Karpas-422 (cell line): ENCODE measurements at regions not wholly inside any gene's neighbourhood (a gene's known extent, or its start where the extent isn't known, plus 50 kb on each side); places are given as distances from the start of the nearest gene placed in this dataset.

Experiments
- DNase-seq: peaks from one replicate; pipeline ENCODE4 v3.0.0-alpha.2; 2015
- H2AFZ ChIP-seq: fragments of 200-600 bp; sonication (generic); 2 replicates; pipeline ENCODE4 v1.6.1; 2014; ENCODE audit warnings: antibody characterized with exemption, low read length, mixed read lengths
- H3K27ac ChIP-seq: fragments of 200-600 bp; sonication (generic); 2 replicates; pipeline ENCODE4 v1.5.1; 2014; ENCODE audit warnings: mild to moderate bottlenecking, low read length, moderate library complexity
- H3K27me3 ChIP-seq: fragments of 200-600 bp; sonication (generic); 2 replicates; pipeline ENCODE4 v1.6.1; 2014; ENCODE audit warnings: low read length, mixed read lengths
- H3K36me3 ChIP-seq: fragments of 200-600 bp; sonication (generic); 2 replicates; pipeline ENCODE4 v1.6.1; 2014; ENCODE audit warnings: low read length, mixed read lengths; ENCODE audit not compliant: insufficient read depth
- H3K4me1 ChIP-seq: fragments of 200-600 bp; sonication (generic); 2 replicates; pipeline ENCODE4 v1.6.1; 2014; ENCODE audit warnings: mild to moderate bottlenecking, low read length, mixed read lengths
- H3K4me2 ChIP-seq: fragments of 200-600 bp; sonication (generic); 2 replicates; pipeline ENCODE4 v1.6.1; 2014; ENCODE audit warnings: low read length, low read depth, mild to moderate bottlenecking; ENCODE audit not compliant: poor library complexity, severe bottlenecking
- H3K4me3 ChIP-seq: fragments of 200-600 bp; sonication (generic); 2 replicates; pipeline ENCODE4 v1.5.1; 2014; ENCODE audit warnings: mild to moderate bottlenecking, antibody characterized with exemption, low read length, mixed read lengths
- H3K79me2 ChIP-seq: fragments of 200-600 bp; sonication (generic); 2 replicates; pipeline ENCODE4 v1.6.1; 2014; ENCODE audit warnings: mild to moderate bottlenecking, low read length, mixed read lengths
- H3K9ac ChIP-seq: fragments of 200-600 bp; sonication (generic); 2 replicates; pipeline ENCODE4 v1.6.0; 2014; ENCODE audit warnings: low read length
- H3K9me2 ChIP-seq: fragments of 200-600 bp; sonication (generic), shearing (Covaris generic); replicated peaks from 2 replicates; pipeline ENCODE4 v1.6.0; 2014; ENCODE audit warnings: mild to moderate bottlenecking, low read length, moderate library complexity; ENCODE audit not compliant: insufficient read depth
- H3K9me3 ChIP-seq: fragments of 300-700, 200-600 bp; sonication (generic); 2 replicates; pipeline ENCODE4 v1.6.1; 2014; ENCODE audit warnings: low read length, mixed read lengths
- H4K20me1 ChIP-seq: fragments of 200-600 bp; sonication (generic); 2 replicates; pipeline ENCODE4 v1.6.1; 2014; ENCODE audit warnings: mild to moderate bottlenecking, antibody characterized with exemption, low read length, low read depth; ENCODE audit not compliant: insufficient read depth

GRCh38 chr9:107932046-107932445 lies 442.5 kb upstream of the KLF4 start:
- no peaks in the 10 kb centered on the region for H3K9me2 ChIP-seq
- H3K27ac ChIP-seq = no peak overlapping the region
- H3K4me1 ChIP-seq = no peaks in the 10 kb centered on the region
- no peak for DNase-seq
- H3K4me2 ChIP-seq = no peak overlapping the region
- no peak overlapping the region for H3K9ac ChIP-seq
- no peaks in the 10 kb centered on the region for H3K36me3 ChIP-seq
- no peaks in the 10 kb centered on the region for H3K9me3 ChIP-seq
- no peaks in the 10 kb centered on the region for H3K27me3 ChIP-seq
- H4K20me1 ChIP-seq = no peaks in the 10 kb centered on the region
- H2AFZ ChIP-seq = no peak overlapping the region
- H3K4me3 ChIP-seq = no peak overlapping the region
- no peaks in the 10 kb centered on the region for H3K79me2 ChIP-seq

- Histone ChIP-seq H3K9me2 (no peaks in the 10 kb centered on the region), H3K9me3 (no peaks in the 10 kb centered on the region), H3K36me3 (no peaks in the 10 kb centered on the region), H3K9ac (no peak overlapping the region), H3K27me3 (no peaks in the 10 kb centered on the region), H2AFZ (no peak overlapping the region), H3K27ac (no peak overlapping the region), H3K4me2 (no peak overlapping the region), H4K20me1 (no peaks in the 10 kb centered on the region), H3K4me3 (no peak overlapping the region), H3K4me1 (no peaks in the 10 kb centered on the region), H3K79me2 (no peaks in the 10 kb centered on the region)
- DNase-seq = no peak
Measured at GRCh38 chr9:107931071-107931715, 441.6 kb upstream of the KLF4 start.

- H4K20me1 ChIP-seq = no peaks in the 10 kb centered on the region
- H3K9me3 ChIP-seq = no peaks in the 10 kb centered on the region
- no peaks in the 10 kb centered on the region for H3K9me2 ChIP-seq
- H3K36me3 ChIP-seq = no peaks in the 10 kb centered on the region
- no peak for DNase-seq
- no peak overlapping the region for H3K4me2 ChIP-seq
- H3K4me3 ChIP-seq = no peak overlapping the region
- no peaks in the 10 kb centered on the region for H3K79me2 ChIP-seq
- H3K4me1 ChIP-seq = no peaks in the 10 kb centered on the region
- no peak overlapping the region for H2AFZ ChIP-seq
- H3K27ac ChIP-seq = no peak overlapping the region
- no peak overlapping the region for H3K9ac ChIP-seq
- H3K27me3 ChIP-seq = no peaks in the 10 kb centered on the region
Measured at GRCh38 chr9:107929443-107929842, 439.9 kb upstream of the KLF4 start.

- no peaks in the 10 kb centered on the region for H3K27me3 ChIP-seq
- no peaks in the 10 kb centered on the region for H4K20me1 ChIP-seq
- no peaks in the 10 kb centered on the region for H3K36me3 ChIP-seq
- H3K9me3 ChIP-seq = no peaks in the 10 kb centered on the region
- no peaks in the 10 kb centered on the region for H3K9me2 ChIP-seq
- no peak overlapping the region for H3K9ac ChIP-seq
- no peak for DNase-seq
- H3K4me3 ChIP-seq = no peak overlapping the region
- H3K27ac ChIP-seq = no peak overlapping the region
- H3K4me1 ChIP-seq = no peaks in the 10 kb centered on the region
- H3K79me2 ChIP-seq = no peaks in the 10 kb centered on the region
- H3K4me2 ChIP-seq = no peak overlapping the region
- H2AFZ ChIP-seq = no peak overlapping the region
Measured at GRCh38 chr9:107928701-107929371, 439.3 kb upstream of the KLF4 start.

GRCh38 chr9:107927276-107927675 lies 437.7 kb upstream of the KLF4 start:
- Histone ChIP-seq H3K36me3 (no peaks in the 10 kb centered on the region), H4K20me1 (no peaks in the 10 kb centered on the region), H3K4me3 (no peak overlapping the region), H3K27me3 (no peaks in the 10 kb centered on the region), H3K9me3 (no peaks in the 10 kb centered on the region), H3K27ac (no peak overlapping the region), H3K4me2 (no peak overlapping the region), H3K9me2 (no peaks in the 10 kb centered on the region), H3K9ac (no peak overlapping the region), H3K4me1 (no peaks in the 10 kb centered on the region), H2AFZ (no peak overlapping the region), H3K79me2 (no peaks in the 10 kb centered on the region)
- DNase-seq = no peak

- Histone ChIP-seq H3K9ac (no peak overlapping the region), H3K27me3 (no peaks in the 10 kb centered on the region), H3K4me2 (no peak overlapping the region), H2AFZ (no peak overlapping the region), H3K79me2 (no peaks in the 10 kb centered on the region), H3K4me3 (no peak overlapping the region), H3K9me3 (no peaks in the 10 kb centered on the region), H3K9me2 (no peaks in the 10 kb centered on the region), H4K20me1 (no peaks in the 10 kb centered on the region), H3K4me1 (no peaks in the 10 kb centered on the region), H3K27ac (no peak overlapping the region), H3K36me3 (no peaks in the 10 kb centered on the region)
- no peak for DNase-seq
Measured at GRCh38 chr9:107925749-107926297, 436.3 kb upstream of the KLF4 start.

GRCh38 chr9:107922260-107922659 lies 432.7 kb upstream of the KLF4 start:
- Histone ChIP-seq H3K4me2 (no peak overlapping the region), H3K27ac (no peak overlapping the region), H4K20me1 (no peaks in the 10 kb centered on the region), H3K79me2 (no peaks in the 10 kb centered on the region), H3K4me3 (no peak overlapping the region), H2AFZ (no peak overlapping the region), H3K9me2 (no peaks in the 10 kb centered on the region), H3K9me3 (no peaks in the 10 kb centered on the region), H3K36me3 (no peaks in the 10 kb centered on the region), H3K27me3 (no peaks in the 10 kb centered on the region), H3K9ac (no peak overlapping the region), H3K4me1 (no peaks in the 10 kb centered on the region)
- no peak for DNase-seq

GRCh38 chr9:107919263-107919662 lies 429.7 kb upstream of the KLF4 start:
- no peaks in the 10 kb centered on the region for H3K4me1 ChIP-seq
- H3K9ac ChIP-seq = no peak overlapping the region
- no peak overlapping the region for H3K27ac ChIP-seq
- H4K20me1 ChIP-seq = no peaks in the 10 kb centered on the region
- H3K79me2 ChIP-seq = no peaks in the 10 kb centered on the region
- no peaks in the 10 kb centered on the region for H3K9me2 ChIP-seq
- no peak overlapping the region for H3K4me3 ChIP-seq
- no peak overlapping the region for H3K4me2 ChIP-seq
- H2AFZ ChIP-seq = no peak overlapping the region
- no peaks in the 10 kb centered on the region for H3K36me3 ChIP-seq
- no peaks in the 10 kb centered on the region for H3K27me3 ChIP-seq
- H3K9me3 ChIP-seq = no peaks in the 10 kb centered on the region
- no peak for DNase-seq
